Stomach (tissue), 8 donors: ENCODE measurements at regions not wholly inside any gene's neighbourhood (a gene's known extent, or its start where the extent isn't known, plus 50 kb on each side); places are given as distances from the start of the nearest gene placed in this dataset.

Experiments
- DNase-seq, 2 donors: peaks; one replicate each; pipeline versions ENCODE4 v3.0.0 to v3.0.0-alpha.2; 2013 to 2019
- H3K27ac ChIP-seq, 5 donors: fragments of 200-600 bp in 4 of 5; sonication (generic) in 4 of 5; one replicate each; pipeline ENCODE4 v1.5.1; 2013 to 2019; ENCODE audit warnings: mild to moderate bottlenecking in 1 of 5, moderate library complexity in 1 of 5
- H3K27me3 ChIP-seq, 3 donors: fragments of 200-600 bp; sonication (generic); one replicate each; pipeline ENCODE4 v1.5.1; 2017 to 2019; ENCODE audit warnings: mixed run types in 1 of 3
- H3K36me3 ChIP-seq, 4 donors: fragments of 200-600 bp; sonication (generic); 1 replicate in 3 of 4; 2 replicates in 1 of 4; pipeline ENCODE4 v1.5.1; 2016 to 2019
- H3K4me1 ChIP-seq, 4 donors: fragments of 200-600 bp; sonication (generic); one replicate each; pipeline ENCODE4 v1.5.1; 2016 to 2019
- H3K4me3 ChIP-seq, 4 donors: fragments of 200-600 bp; sonication (generic) in 3 of 4; one replicate each; pipeline ENCODE4 v1.5.1; 2016 to 2019; ENCODE audit warnings: mild to moderate bottlenecking in 1 of 4
- H3K9me3 ChIP-seq, 4 donors: fragments of 200-600 bp; sonication (generic); one replicate each; pipeline ENCODE4 v1.5.1; 2016 to 2019
- EP300 ChIP-seq: sonication (generic); formaldehyde crosslinking; IDR thresholded peaks from one replicate; pipeline ENCODE4 v1.6.1; 2017; ENCODE audit warnings: antibody characterized with exemption
- POLR2A ChIP-seq, 4 donors: fragments of 450-650 bp; IDR thresholded peaks; one replicate each; pipeline ENCODE4 v1.6.1; 2016; ENCODE audit warnings: antibody characterized with exemption in 4 of 4, control low read depth in 2 of 4, mild to moderate bottlenecking in 1 of 4, moderate library complexity in 1 of 4
- POLR2AphosphoS5 ChIP-seq, 3 donors: sonication (generic); formaldehyde crosslinking; IDR thresholded peaks; one replicate each; pipeline ENCODE4 v1.6.1; 2016; ENCODE audit warnings: antibody characterized with exemption in 3 of 3
- WGBS, 5 donors: extraction: QIAGEN DNeasy Blood & Tissue Kit in 3 of 5; methylation state at CpG; one replicate each; pipeline versions ENCODE4 v1.1.5 to v1.1.7; 2013 to 2018; 5-methylcytosine and 5-hydroxymethylcytosine counted together
- intact Hi-C: fragments of 100-400 bp; cut with DNase I; formaldehyde crosslinking; loops from one replicate; pipeline ENCODE4 v1.15.1; 2023; ENCODE audit warnings: low total_unique reads
- TF ChIP-seq, protein P1 (sequence below), 7 experiments: fragments of 450-650 bp in 4 of 7; fragments of 200-600 bp in 3 of 7; sonication (generic) in 3 of 7; IDR thresholded peaks; one replicate each; pipeline ENCODE4 v1.5.1; 2016 to 2019; ENCODE audit warnings: antibody characterized with exemption in 7 of 7, control low read depth in 2 of 7, mild to moderate bottlenecking in 1 of 7
- donor health status: healthy with polysubstance abuse.
- donor health status: Bipolar disorder and iron deficiency.
- donor health status: healthy.

DNA sequence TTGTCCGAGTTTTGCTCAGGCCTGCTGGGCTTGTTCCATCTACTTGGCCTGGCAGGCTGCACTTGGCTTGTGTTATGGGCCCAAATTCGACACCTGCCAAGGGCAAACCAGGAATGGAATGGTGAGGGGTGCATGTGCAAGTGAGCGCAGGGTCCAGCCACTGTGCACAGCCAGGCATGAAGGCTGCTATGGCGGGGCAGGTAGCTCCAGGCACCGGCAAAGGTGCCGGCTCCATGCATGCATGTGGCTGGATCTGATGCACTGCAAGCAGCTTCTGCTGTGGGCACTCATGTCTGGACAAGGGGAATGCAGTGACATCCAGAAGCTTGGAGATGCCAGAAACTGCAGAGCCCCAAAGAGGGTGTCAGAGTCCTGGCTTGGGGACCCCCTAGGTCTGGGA is 463.0 kb downstream of the EPHA3 start:
- H3K4me3 ChIP-seq = no peak overlapping the region
- DNase-seq = no peak
- H3K27ac ChIP-seq = no peak overlapping the region
- H3K27me3 ChIP-seq = no peaks in the 10 kb centered on the region
- TF ChIP-seq POLR2A (IDR thresholded peaks at IDR 0.05) = no peak
- TF ChIP-seq, protein P1, sequence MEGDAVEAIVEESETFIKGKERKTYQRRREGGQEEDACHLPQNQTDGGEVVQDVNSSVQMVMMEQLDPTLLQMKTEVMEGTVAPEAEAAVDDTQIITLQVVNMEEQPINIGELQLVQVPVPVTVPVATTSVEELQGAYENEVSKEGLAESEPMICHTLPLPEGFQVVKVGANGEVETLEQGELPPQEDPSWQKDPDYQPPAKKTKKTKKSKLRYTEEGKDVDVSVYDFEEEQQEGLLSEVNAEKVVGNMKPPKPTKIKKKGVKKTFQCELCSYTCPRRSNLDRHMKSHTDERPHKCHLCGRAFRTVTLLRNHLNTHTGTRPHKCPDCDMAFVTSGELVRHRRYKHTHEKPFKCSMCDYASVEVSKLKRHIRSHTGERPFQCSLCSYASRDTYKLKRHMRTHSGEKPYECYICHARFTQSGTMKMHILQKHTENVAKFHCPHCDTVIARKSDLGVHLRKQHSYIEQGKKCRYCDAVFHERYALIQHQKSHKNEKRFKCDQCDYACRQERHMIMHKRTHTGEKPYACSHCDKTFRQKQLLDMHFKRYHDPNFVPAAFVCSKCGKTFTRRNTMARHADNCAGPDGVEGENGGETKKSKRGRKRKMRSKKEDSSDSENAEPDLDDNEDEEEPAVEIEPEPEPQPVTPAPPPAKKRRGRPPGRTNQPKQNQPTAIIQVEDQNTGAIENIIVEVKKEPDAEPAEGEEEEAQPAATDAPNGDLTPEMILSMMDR (IDR thresholded peaks at IDR 0.05) = no peak
- TF ChIP-seq EP300 = no peak
- TF ChIP-seq POLR2AphosphoS5 (IDR thresholded peaks at IDR 0.05) = no peak
- H3K4me1 ChIP-seq = peaks cover 0 to 4% (median 0%) of the 10 kb centered on the region in 4 donors
- intact Hi-C loops = no loop called here
- WGBS, 5 donors = 85 to 97% (median 93%) methylated on average over 3 to 6 of the region's 6 CpGs
- peaks cover 0 to 9% (median 5%) of the 10 kb centered on the region in 4 donors for H3K9me3 ChIP-seq
- H3K36me3 ChIP-seq = no peaks in the 10 kb centered on the region

DNA sequence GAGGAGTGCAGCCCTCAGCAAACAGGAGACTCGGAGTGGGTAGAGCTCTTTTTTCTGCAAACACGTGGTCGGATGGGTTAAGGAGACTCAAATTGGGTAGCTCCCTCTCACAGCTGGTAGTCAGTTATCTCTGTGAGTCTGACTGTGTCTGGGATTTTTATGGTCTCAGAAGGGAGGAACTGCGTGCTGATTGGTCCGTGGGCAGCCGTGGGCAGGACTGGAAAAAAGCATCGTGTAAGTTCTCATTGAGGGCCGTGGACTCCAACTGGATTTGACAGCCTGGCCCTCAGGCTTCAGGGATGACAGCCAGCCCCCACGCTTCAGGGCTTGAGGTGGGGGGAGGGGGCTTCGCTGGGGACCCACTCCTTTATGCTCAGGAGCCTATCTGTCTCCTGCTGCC is 463.9 kb downstream of the EPHA3 start:
- TF ChIP-seq POLR2A (IDR thresholded peaks at IDR 0.05) (no peak), POLR2AphosphoS5 (IDR thresholded peaks at IDR 0.05) (no peak), EP300 (no peak)
- TF ChIP-seq, protein P1 (IDR thresholded peaks at IDR 0.05) = no peak
- 64 to 77% (median 71%) methylated on average over 8 to 10 of the region's 10 CpGs for WGBS, 5 donors
- H3K27me3 ChIP-seq = no peaks in the 10 kb centered on the region
- H3K4me1 ChIP-seq = peaks cover 0 to 4% (median 0%) of the 10 kb centered on the region in 4 donors
- peak in 1 of 2 donors; percentile 4 for DNase-seq
- H3K4me3 ChIP-seq = no peak overlapping the region
- H3K27ac ChIP-seq = no peak overlapping the region
- peaks cover 0 to under 1% (median 0%) of the 10 kb centered on the region in 4 donors for H3K9me3 ChIP-seq
- intact Hi-C loops = no loop called here
- no peaks in the 10 kb centered on the region for H3K36me3 ChIP-seq

DNA sequence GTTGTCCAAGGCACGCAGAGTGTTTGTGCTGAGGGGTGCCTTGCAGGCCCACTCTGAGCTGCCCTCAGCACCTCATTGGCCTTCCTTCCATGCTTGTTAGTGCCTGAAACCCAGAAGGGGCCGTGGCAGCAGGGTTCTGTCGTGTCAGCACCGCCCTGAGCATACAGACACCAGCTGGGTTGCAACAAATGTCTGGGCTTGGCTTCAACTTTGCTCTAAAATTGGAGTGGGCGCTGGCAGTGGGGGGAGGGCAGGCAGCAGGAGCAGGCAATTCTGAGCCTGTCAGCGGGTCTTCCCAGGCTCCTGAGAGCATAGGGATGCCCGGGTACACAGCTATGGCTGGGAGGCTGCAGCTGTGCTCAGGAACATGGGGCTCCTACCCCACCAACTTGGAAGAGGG is 464.3 kb downstream of the EPHA3 start:
- H3K27ac ChIP-seq = no peak overlapping the region
- H3K4me1 ChIP-seq = peaks cover 0 to 4% (median 0%) of the 10 kb centered on the region in 4 donors
- no peaks in the 10 kb centered on the region for H3K36me3 ChIP-seq
- no peak overlapping the region for H3K4me3 ChIP-seq
- peak in 1 of 2 donors; percentile 29 for DNase-seq
- intact Hi-C loops = no loop called here
- TF ChIP-seq, protein P1 (IDR thresholded peaks at IDR 0.05) = no peak
- no peak for TF ChIP-seq EP300
- no peak for TF ChIP-seq POLR2AphosphoS5 (IDR thresholded peaks at IDR 0.05)
- TF ChIP-seq POLR2A (IDR thresholded peaks at IDR 0.05) = no peak
- H3K27me3 ChIP-seq = no peaks in the 10 kb centered on the region
- no peaks in the 10 kb centered on the region for H3K9me3 ChIP-seq
- 44 to 55% (median 47%) methylated on average over 7 of the region's 7 CpGs for WGBS, 5 donors

DNA sequence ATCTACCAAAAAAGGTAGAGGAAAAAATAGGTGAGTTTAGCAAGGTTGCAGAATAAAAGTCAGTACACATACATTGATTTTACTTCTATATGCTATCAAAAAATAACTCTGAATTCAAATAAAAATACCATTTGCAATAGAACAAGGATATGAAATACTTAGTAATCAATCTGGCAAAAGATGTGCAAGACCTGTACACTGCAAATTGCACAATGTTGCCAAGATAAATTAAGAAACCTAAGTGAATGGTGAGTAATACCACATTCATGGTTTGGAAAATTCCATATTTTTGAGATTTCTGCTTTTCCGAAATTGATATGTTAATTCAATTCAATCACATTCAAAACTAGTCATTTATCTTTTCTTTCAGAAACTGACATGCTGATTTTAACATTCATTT is 464.8 kb downstream of the EPHA3 start:
- Histone ChIP-seq H3K4me3 (no peak overlapping the region), H3K4me1 (peaks cover 0 to 4% (median 0%) of the 10 kb centered on the region in 4 donors), H3K36me3 (no peaks in the 10 kb centered on the region), H3K9me3 (no peaks in the 10 kb centered on the region), H3K27me3 (no peaks in the 10 kb centered on the region), H3K27ac (no peak overlapping the region)
- intact Hi-C loops = no loop called here
- 75 to 98% (median 88%) methylated on average over 1 of the region's 1 CpG for WGBS, 5 donors
- DNase-seq = no peak
- TF ChIP-seq POLR2A (IDR thresholded peaks at IDR 0.05) = no peak

DNA sequence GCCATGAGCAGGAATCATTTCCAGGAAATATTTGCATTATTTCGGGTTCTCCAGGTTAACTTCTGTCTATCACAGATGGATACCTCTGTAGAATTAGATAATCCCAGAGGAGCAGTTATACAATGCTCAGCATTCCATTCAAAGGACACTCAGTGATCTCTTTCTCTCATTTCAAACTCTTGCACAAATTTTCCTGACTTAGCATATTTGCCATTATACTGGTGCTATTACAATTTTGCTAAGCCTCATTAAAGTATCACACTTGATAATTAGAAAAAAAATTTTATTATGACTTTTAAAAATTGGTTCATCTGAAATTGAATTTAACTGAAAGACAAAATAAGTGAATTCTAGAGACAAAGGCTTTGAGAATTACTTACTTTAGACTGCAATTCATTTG is 469.0 kb downstream of the EPHA3 start:
- Histone ChIP-seq H3K4me1 (peaks cover 0 to 4% (median 0%) of the 10 kb centered on the region in 4 donors), H3K4me3 (no peak overlapping the region), H3K9me3 (no peaks in the 10 kb centered on the region), H3K27me3 (no peaks in the 10 kb centered on the region), H3K27ac (no peak overlapping the region), H3K36me3 (no peaks in the 10 kb centered on the region)
- intact Hi-C loops = no loop called here
- 56 to 83% (median 65%) methylated on average over 1 of the region's 1 CpG for WGBS, 5 donors
- TF ChIP-seq POLR2A (IDR thresholded peaks at IDR 0.05) = no peak
- no peak for TF ChIP-seq POLR2AphosphoS5 (IDR thresholded peaks at IDR 0.05)
- TF ChIP-seq, protein P1 (IDR thresholded peaks at IDR 0.05) = no peak
- TF ChIP-seq EP300 = no peak
- no peak for DNase-seq
